ENCODE measurements at regions not wholly inside any gene's neighbourhood (a gene's known extent, or its start where the extent isn't known, plus 50 kb on each side); places are given as distances from the start of the nearest gene placed in this dataset.

- no peak for TF ChIP-seq CTCF (IDR thresholded peaks at IDR 0.05)
- no peak for TF ChIP-seq POLR2A (IDR thresholded peaks at IDR 0.05)
Observed at GRCh38 chr6:145502416-145502815, 232.9 kb downstream of the EPM2A start.
